ENCODE measurements at regions not wholly inside any gene's neighbourhood (a gene's known extent, or its start where the extent isn't known, plus 50 kb on each side); places are given as distances from the start of the nearest gene placed in this dataset.

DNA sequence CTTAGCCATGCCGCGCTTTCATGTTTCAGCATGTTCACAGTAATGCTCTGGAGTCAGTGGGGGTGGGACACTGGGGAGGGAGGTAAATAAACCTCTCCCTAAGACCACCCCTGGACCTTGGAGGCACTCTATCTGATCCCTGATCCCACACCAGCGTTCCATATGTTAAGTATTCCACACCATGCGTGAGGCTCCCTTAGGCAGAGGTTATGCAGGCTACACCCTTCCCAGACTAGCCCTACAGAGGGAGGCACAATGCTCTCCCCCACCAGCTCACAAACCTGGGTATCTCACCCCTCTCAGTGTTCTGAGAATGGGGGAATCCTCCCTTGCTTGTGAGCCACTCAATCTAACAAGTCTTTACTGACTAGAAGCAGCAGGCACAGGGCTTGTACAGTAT is 1610.4 kb upstream of the ZEB2 start (continued):
- no peak for TF ChIP-seq ZNF654 (tag by site-specific recombination; IDR thresholded peaks at IDR 0.05; ENCODE audit: low read depth)
- TF ChIP-seq ZNF426 (tag by site-specific recombination; IDR thresholded peaks at IDR 0.05): no peak
- no peak for TF ChIP-seq ZNF221 (tag by site-specific recombination; IDR thresholded peaks at IDR 0.05; ENCODE audit: borderline replicate concordance)
- no peak for TF ChIP-seq SP7 (tag by site-specific recombination; IDR thresholded peaks at IDR 0.05)
- TF ChIP-seq, protein P1, sequence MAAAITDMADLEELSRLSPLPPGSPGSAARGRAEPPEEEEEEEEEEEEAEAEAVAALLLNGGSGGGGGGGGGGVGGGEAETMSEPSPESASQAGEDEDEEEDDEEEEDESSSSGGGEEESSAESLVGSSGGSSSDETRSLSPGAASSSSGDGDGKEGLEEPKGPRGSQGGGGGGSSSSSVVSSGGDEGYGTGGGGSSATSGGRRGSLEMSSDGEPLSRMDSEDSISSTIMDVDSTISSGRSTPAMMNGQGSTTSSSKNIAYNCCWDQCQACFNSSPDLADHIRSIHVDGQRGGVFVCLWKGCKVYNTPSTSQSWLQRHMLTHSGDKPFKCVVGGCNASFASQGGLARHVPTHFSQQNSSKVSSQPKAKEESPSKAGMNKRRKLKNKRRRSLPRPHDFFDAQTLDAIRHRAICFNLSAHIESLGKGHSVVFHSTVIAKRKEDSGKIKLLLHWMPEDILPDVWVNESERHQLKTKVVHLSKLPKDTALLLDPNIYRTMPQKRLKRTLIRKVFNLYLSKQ (tag by site-specific recombination; IDR thresholded peaks at IDR 0.05; ENCODE audit: borderline replicate concordance): no peak
- TF ChIP-seq ZNF623 (tag by site-specific recombination; IDR thresholded peaks at IDR 0.05): no peak
- no peak for TF ChIP-seq ZNF211 (tag by site-specific recombination; IDR thresholded peaks at IDR 0.05; ENCODE audit: low read depth)
- no peak for TF ChIP-seq YY2 (tag by site-specific recombination; IDR thresholded peaks at IDR 0.05)

DNA sequence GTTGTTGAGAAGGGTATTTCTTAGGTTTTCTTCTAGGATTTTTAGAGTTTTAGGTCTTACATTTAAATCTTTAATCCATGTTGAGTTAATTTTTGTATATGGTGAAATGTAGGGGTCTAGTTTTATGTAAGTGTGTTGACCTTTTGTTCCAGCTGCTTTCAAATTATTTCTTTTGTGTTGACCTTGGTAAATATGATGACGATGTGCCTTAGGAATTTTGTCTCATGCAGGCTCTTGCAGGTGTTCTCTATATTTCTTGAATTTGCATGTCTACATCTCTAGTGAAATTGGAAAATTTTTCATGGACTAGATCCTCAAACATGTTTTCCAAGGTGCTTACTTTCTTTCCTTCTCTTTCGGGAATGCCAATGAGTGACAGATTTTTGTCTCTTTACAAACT is 1609.3 kb upstream of the ZEB2 start:
- Histone ChIP-seq H3K4me3 (ENCODE audit: low read depth, low read length) (no peak overlapping the region), H3K36me3 (ENCODE audit: control insufficient read depth in 2 of 2, insufficient read depth in 1 of 2, low read length in 2 of 2) (no peaks in the 10 kb centered on the region), H3K4me1 (ENCODE audit: control insufficient read depth, insufficient read depth, low read length) (no peaks in the 10 kb centered on the region), H3K9me3 (ENCODE audit: control insufficient read depth, insufficient read depth, low read depth, low read length) (no peaks in the 10 kb centered on the region), H3K27ac (ENCODE audit: extremely low read depth, low read depth, low read length) (no peak overlapping the region)
- CTCF ChIA-PET: no interaction called here
- TF ChIP-seq ZNF473 (tag by site-specific recombination; IDR thresholded peaks at IDR 0.05) (no peak), KLF16 (tag by site-specific recombination; IDR thresholded peaks at IDR 0.05) (no peak), ZNF530 (tag by site-specific recombination; IDR thresholded peaks at IDR 0.05; ENCODE audit: low read depth) (no peak), ZNF585B (tag by site-specific recombination; IDR thresholded peaks at IDR 0.05) (no peak), ZNF114 (tag by site-specific recombination; IDR thresholded peaks at IDR 0.05) (no peak), ZFP69B (tag by site-specific recombination; IDR thresholded peaks at IDR 0.05) (no peak), ZNF24 (tag by site-specific recombination; IDR thresholded peaks at IDR 0.05) (no peak), ZNF121 (tag by site-specific recombination; IDR thresholded peaks at IDR 0.05) (no peak), ZNF791 (tag by site-specific recombination; IDR thresholded peaks at IDR 0.05) (no peak), ZNF146 (tag by site-specific recombination; IDR thresholded peaks at IDR 0.05) (no peak), ZNF16 (tag by site-specific recombination; IDR thresholded peaks at IDR 0.05; ENCODE audit: low read depth) (no peak), SETDB1 (IDR thresholded peaks at IDR 0.05; ENCODE audit: insufficient read length, low read length) (no peak), SALL2 (tag by site-specific recombination; IDR thresholded peaks at IDR 0.05; ENCODE audit: borderline replicate concordance) (no peak), IKZF3 (tag by site-specific recombination; IDR thresholded peaks at IDR 0.05) (no peak), ZNF280D (tag by site-specific recombination; IDR thresholded peaks at IDR 0.05) (no peak), ZNF155 (tag by site-specific recombination; IDR thresholded peaks at IDR 0.05) (no peak)
- TF ChIP-seq, protein P2, sequence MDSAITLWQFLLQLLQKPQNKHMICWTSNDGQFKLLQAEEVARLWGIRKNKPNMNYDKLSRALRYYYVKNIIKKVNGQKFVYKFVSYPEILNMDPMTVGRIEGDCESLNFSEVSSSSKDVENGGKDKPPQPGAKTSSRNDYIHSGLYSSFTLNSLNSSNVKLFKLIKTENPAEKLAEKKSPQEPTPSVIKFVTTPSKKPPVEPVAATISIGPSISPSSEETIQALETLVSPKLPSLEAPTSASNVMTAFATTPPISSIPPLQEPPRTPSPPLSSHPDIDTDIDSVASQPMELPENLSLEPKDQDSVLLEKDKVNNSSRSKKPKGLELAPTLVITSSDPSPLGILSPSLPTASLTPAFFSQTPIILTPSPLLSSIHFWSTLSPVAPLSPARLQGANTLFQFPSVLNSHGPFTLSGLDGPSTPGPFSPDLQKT (IDR thresholded peaks at IDR 0.05; ENCODE audit: borderline replicate concordance, low read depth, low read length): no peak
- TF ChIP-seq, protein P1 (tag by site-specific recombination; IDR thresholded peaks at IDR 0.05; ENCODE audit: borderline replicate concordance): no peak
- TF ChIP-seq, protein P3, sequence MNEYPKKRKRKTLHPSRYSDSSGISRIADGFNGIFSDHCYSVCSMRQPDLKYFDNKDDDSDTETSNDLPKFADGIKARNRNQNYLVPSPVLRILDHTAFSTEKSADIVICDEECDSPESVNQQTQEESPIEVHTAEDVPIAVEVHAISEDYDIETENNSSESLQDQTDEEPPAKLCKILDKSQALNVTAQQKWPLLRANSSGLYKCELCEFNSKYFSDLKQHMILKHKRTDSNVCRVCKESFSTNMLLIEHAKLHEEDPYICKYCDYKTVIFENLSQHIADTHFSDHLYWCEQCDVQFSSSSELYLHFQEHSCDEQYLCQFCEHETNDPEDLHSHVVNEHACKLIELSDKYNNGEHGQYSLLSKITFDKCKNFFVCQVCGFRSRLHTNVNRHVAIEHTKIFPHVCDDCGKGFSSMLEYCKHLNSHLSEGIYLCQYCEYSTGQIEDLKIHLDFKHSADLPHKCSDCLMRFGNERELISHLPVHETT (tag by site-specific recombination; IDR thresholded peaks at IDR 0.05): no peak
- POLR2A ChIA-PET: no interaction called here

Measured in HEK293 (cell line).